ENCODE measurements at regions not wholly inside any gene's neighbourhood (a gene's known extent, or its start where the extent isn't known, plus 50 kb on each side); places are given as distances from the start of the nearest gene placed in this dataset.

DNA sequence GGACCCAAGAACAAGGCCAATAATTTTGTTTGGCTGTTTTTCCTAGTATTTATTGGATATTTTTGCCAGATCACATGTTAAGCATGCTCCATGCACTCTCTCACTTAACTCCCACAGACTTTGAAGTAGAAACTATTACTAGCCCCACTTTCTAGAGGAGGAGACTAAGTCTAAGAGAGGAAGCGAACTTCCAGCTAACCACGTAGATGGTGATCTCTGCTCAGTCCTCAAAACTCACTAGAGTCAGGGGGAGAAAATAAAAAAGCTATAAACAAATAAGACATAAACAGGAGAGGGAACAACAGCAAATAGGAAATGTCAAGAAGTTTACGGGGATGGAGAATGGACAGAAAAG lies 481.0 kb upstream of the PROK2 start:
- no peak overlapping the region for H4K8ac ChIP-seq (ENCODE audit: low read depth, low read length)
- no peak overlapping the region for H2BK12ac ChIP-seq (ENCODE audit: low read length)
- no peak overlapping the region for H3K18ac ChIP-seq (ENCODE audit: low read length)
- no peak overlapping the region for H3K27ac ChIP-seq (replicated peaks; ENCODE audit: low read length)
- peaks cover 9 to 14% of the 10 kb centered on the region in 2 donors for H3K4me1 ChIP-seq (ENCODE audit: control insufficient read depth in 2 of 2, insufficient read depth in 1 of 2, low read depth in 1 of 2, low read length in 2 of 2)
- H4K91ac ChIP-seq (ENCODE audit: low read depth, low read length, poor library complexity) = no peak overlapping the region
- H2AK5ac ChIP-seq (ENCODE audit: low read depth, low read length) = no peak overlapping the region
- no peaks in the 10 kb centered on the region for H3K36me3 ChIP-seq (replicated peaks in 1 of 2; ENCODE audit: control insufficient read depth in 2 of 2, insufficient read depth in 2 of 2, low read length in 2 of 2)
- no peak overlapping the region for H3K4ac ChIP-seq (ENCODE audit: low read length)
- no peak overlapping the region for H2BK15ac ChIP-seq (ENCODE audit: low read length)
- no peak overlapping the region for H2BK5ac ChIP-seq (ENCODE audit: low read length)
- no peak overlapping the region for H3K9ac ChIP-seq (ENCODE audit: low read depth, low read length, poor library complexity)
- H3K4me3 ChIP-seq (ENCODE audit: low read length in 2 of 2) = no peak overlapping the region
- H3K14ac ChIP-seq (ENCODE audit: low read length) = no peak overlapping the region
- no CpG with 5 or more reads among the region's 3 CpGs for WGBS, 2 donors (ENCODE audit: extremely low coverage in 2 of 2, insufficient read length in 2 of 2, insufficient replicate concordance in 1 of 2)
- no peak overlapping the region for H3K4me2 ChIP-seq (ENCODE audit: insufficient read depth, low read length, poor library complexity, severe bottlenecking)
- H3K23ac ChIP-seq (ENCODE audit: low read depth, low read length, poor library complexity) = no peak overlapping the region
- peaks cover 0 to 3% (median 0%) of the 10 kb centered on the region in 3 experiments for H3K27me3 ChIP-seq (ENCODE audit: control insufficient read depth in 3 of 3, insufficient read depth in 3 of 3, low read depth in 1 of 3, low read length in 3 of 3)
- no peak overlapping the region for H2BK120ac ChIP-seq (ENCODE audit: low read depth, low read length)
- H2AFZ ChIP-seq (ENCODE audit: low read length) = no peak overlapping the region
- no peak for DNase-seq (ENCODE audit: low spot score)
- no peaks in the 10 kb centered on the region for H3K79me1 ChIP-seq (ENCODE audit: low read depth, low read length)
- no peaks in the 10 kb centered on the region for H3K9me3 ChIP-seq (replicated peaks in 1 of 2; ENCODE audit: control insufficient read depth in 2 of 2, insufficient read depth in 1 of 2, low read depth in 1 of 2, low read length in 2 of 2)

DNA sequence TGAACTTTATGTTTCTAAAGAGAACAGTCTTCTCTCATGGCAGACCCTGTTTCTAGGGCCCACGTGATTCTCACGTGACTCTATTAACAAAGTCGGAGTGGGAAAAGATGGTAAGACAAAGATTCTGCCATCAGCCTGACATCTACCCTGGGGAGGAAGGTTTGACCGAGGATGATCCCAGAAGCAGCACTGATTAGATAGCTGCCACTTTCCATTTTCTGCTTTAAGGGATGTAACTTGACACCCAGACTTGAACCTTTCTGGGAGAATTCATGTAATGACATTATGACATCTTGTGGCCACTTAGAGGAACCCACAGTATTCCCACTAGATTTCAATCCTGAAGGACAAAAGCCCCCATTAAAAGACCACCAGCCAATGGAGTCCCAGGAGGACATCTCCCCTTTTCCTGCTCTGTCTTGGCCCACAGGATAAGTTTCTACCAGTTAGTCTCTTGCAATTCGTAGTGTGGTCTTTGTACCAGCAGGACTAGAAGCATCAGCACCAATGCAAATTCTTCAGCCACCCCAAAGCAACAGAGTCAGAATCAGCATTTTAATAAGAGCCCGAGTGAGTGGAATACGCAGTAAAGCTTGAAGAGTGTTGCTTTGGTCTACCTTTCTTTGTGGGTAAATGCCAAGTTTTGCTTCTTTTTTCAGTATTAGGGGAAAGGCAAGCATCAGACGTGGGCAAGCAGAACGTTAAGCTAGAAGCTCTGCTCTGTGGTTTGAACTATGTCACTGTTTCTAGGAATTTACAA lies 480.5 kb upstream of the PROK2 start:
- Histone ChIP-seq H3K9ac (ENCODE audit: low read depth, low read length, poor library complexity) (no peak overlapping the region), H3K4me1 (ENCODE audit: control insufficient read depth in 2 of 2, insufficient read depth in 1 of 2, low read depth in 1 of 2, low read length in 2 of 2) (peaks cover 9 to 14% of the 10 kb centered on the region in 2 donors), H3K79me1 (ENCODE audit: low read depth, low read length) (no peaks in the 10 kb centered on the region), H3K4me3 (ENCODE audit: low read length in 2 of 2) (no peak overlapping the region), H3K9me3 (replicated peaks in 1 of 2; ENCODE audit: control insufficient read depth in 2 of 2, insufficient read depth in 1 of 2, low read depth in 1 of 2, low read length in 2 of 2) (no peaks in the 10 kb centered on the region), H2BK120ac (ENCODE audit: low read depth, low read length) (no peak overlapping the region), H2BK15ac (ENCODE audit: low read length) (no peak overlapping the region), H3K18ac (ENCODE audit: low read length) (no peak overlapping the region), H3K23ac (ENCODE audit: low read depth, low read length, poor library complexity) (no peak overlapping the region), H3K4me2 (ENCODE audit: insufficient read depth, low read length, poor library complexity, severe bottlenecking) (no peak overlapping the region), H2BK12ac (ENCODE audit: low read length) (no peak overlapping the region), H4K91ac (ENCODE audit: low read depth, low read length, poor library complexity) (no peak overlapping the region), H4K8ac (ENCODE audit: low read depth, low read length) (no peak overlapping the region), H2AK5ac (ENCODE audit: low read depth, low read length) (no peak overlapping the region), H3K27ac (replicated peaks; ENCODE audit: low read length) (no peak overlapping the region), H2AFZ (ENCODE audit: low read length) (no peak overlapping the region), H3K14ac (ENCODE audit: low read length) (no peak overlapping the region), H3K4ac (ENCODE audit: low read length) (no peak overlapping the region), H3K36me3 (replicated peaks in 1 of 2; ENCODE audit: control insufficient read depth in 2 of 2, insufficient read depth in 2 of 2, low read length in 2 of 2) (no peaks in the 10 kb centered on the region), H3K27me3 (ENCODE audit: control insufficient read depth in 3 of 3, insufficient read depth in 3 of 3, low read depth in 1 of 3, low read length in 3 of 3) (peaks cover 0 to 3% (median 0%) of the 10 kb centered on the region in 3 experiments), H2BK5ac (ENCODE audit: low read length) (no peak overlapping the region)
- no peak for DNase-seq (ENCODE audit: low spot score)
- WGBS, 2 donors (ENCODE audit: extremely low coverage in 2 of 2, insufficient read length in 2 of 2, insufficient replicate concordance in 1 of 2) = no CpG with 5 or more reads among the region's 9 CpGs

DNA sequence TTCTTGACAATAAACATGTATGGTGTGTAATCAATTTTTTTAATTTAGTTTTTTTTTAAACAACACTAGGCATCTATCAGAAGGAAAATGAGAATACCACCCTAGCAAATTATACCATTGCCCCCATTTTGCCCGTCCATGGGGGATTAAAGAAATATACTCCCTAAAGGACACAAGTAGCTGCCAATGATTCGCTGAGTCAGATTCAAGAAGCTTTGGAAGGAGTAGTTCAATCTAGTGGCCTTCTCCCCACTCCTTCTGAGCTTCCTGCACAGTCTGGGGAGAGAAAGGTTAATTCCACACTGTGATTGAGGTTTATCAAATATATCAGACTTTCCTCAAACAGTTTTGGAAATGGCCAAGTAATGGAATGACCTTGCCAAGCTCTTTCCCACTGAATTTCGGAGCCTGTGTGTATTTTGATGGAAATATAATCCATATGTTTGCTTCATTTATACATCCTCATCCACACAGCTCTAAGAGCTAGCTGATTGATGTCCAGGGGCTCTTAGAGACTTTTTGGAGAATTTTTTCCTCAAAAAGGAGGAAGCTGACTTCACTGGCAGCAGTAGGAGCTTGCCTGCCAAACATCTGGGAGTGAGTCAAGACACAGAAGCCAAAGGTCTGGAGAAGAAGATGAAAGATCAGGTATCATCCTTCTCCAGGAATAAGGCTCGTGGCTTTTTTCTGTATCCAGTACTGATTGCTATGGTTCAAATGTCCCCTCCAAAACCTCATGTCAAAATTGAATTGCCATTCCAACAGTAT lies 478.5 kb upstream of the PROK2 start:
- Histone ChIP-seq H3K18ac (ENCODE audit: low read length) (no peak overlapping the region), H2BK12ac (ENCODE audit: low read length) (no peak overlapping the region), H3K4me2 (ENCODE audit: insufficient read depth, low read length, poor library complexity, severe bottlenecking) (no peak overlapping the region), H3K36me3 (replicated peaks in 1 of 2; ENCODE audit: control insufficient read depth in 2 of 2, insufficient read depth in 2 of 2, low read length in 2 of 2) (no peaks in the 10 kb centered on the region), H4K91ac (ENCODE audit: low read depth, low read length, poor library complexity) (no peak overlapping the region), H3K9ac (ENCODE audit: low read depth, low read length, poor library complexity) (no peak overlapping the region), H2AK5ac (ENCODE audit: low read depth, low read length) (no peak overlapping the region), H3K4me1 (ENCODE audit: control insufficient read depth in 2 of 2, insufficient read depth in 1 of 2, low read depth in 1 of 2, low read length in 2 of 2) (peaks cover 4 to 8% of the 10 kb centered on the region in 2 donors), H3K4me3 (ENCODE audit: low read length in 2 of 2) (no peak overlapping the region), H3K23ac (ENCODE audit: low read depth, low read length, poor library complexity) (no peak overlapping the region), H3K9me3 (replicated peaks in 1 of 2; ENCODE audit: control insufficient read depth in 2 of 2, insufficient read depth in 1 of 2, low read depth in 1 of 2, low read length in 2 of 2) (no peaks in the 10 kb centered on the region), H2BK120ac (ENCODE audit: low read depth, low read length) (no peak overlapping the region), H3K4ac (ENCODE audit: low read length) (no peak overlapping the region), H3K27me3 (ENCODE audit: control insufficient read depth in 3 of 3, insufficient read depth in 3 of 3, low read depth in 1 of 3, low read length in 3 of 3) (peaks cover 0 to 6% (median 0%) of the 10 kb centered on the region in 3 experiments), H4K8ac (ENCODE audit: low read depth, low read length) (no peak overlapping the region), H2AFZ (ENCODE audit: low read length) (no peak overlapping the region), H3K14ac (ENCODE audit: low read length) (no peak overlapping the region), H3K79me1 (ENCODE audit: low read depth, low read length) (no peaks in the 10 kb centered on the region), H3K27ac (replicated peaks; ENCODE audit: low read length) (no peak overlapping the region), H2BK5ac (ENCODE audit: low read length) (no peak overlapping the region), H2BK15ac (ENCODE audit: low read length) (no peak overlapping the region)
- no peak for DNase-seq (ENCODE audit: low spot score)
- no CpG with 5 or more reads among the region's 4 CpGs for WGBS, 2 donors (ENCODE audit: extremely low coverage in 2 of 2, insufficient read length in 2 of 2, insufficient replicate concordance in 1 of 2)

DNA sequence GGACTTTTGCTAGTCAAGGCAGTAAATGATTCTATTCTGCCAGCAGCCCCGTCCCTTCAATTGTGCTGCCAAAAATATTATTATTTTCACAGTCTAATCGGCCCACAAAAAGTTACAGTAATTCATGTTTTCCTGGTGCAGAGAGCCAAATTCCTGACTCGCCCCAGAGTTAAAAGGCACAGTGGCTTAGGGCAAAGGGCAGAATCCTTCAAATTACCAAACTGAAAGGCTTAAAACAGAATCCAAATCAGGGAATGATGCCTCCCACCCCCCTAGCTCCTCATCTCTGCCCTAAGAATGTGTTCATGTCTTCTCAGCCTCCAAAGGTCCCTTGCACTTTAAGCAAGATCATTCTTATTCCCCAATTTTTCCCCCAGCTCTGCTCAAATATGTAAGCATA lies 477.8 kb upstream of the PROK2 start:
- no peak overlapping the region for H2AFZ ChIP-seq (ENCODE audit: low read length)
- H4K8ac ChIP-seq (ENCODE audit: low read depth, low read length) = no peak overlapping the region
- peaks cover 10% of the 10 kb centered on the region in 2 donors for H3K4me1 ChIP-seq (ENCODE audit: control insufficient read depth in 2 of 2, insufficient read depth in 1 of 2, low read depth in 1 of 2, low read length in 2 of 2)
- no peak overlapping the region for H3K9ac ChIP-seq (ENCODE audit: low read depth, low read length, poor library complexity)
- H4K91ac ChIP-seq (ENCODE audit: low read depth, low read length, poor library complexity) = no peak overlapping the region
- no peak overlapping the region for H3K4me3 ChIP-seq (ENCODE audit: low read length in 2 of 2)
- no peak overlapping the region for H3K23ac ChIP-seq (ENCODE audit: low read depth, low read length, poor library complexity)
- no peak overlapping the region for H2AK5ac ChIP-seq (ENCODE audit: low read depth, low read length)
- H2BK12ac ChIP-seq (ENCODE audit: low read length) = no peak overlapping the region
- no CpG with 5 or more reads among the region's 3 CpGs for WGBS, 2 donors (ENCODE audit: extremely low coverage in 2 of 2, insufficient read length in 2 of 2, insufficient replicate concordance in 1 of 2)
- H3K4ac ChIP-seq (ENCODE audit: low read length) = no peak overlapping the region
- no peak overlapping the region for H3K18ac ChIP-seq (ENCODE audit: low read length)
- no peak overlapping the region for H3K14ac ChIP-seq (ENCODE audit: low read length)
- H2BK120ac ChIP-seq (ENCODE audit: low read depth, low read length) = no peak overlapping the region
- peaks cover 0 to 6% (median 0%) of the 10 kb centered on the region in 3 experiments for H3K27me3 ChIP-seq (ENCODE audit: control insufficient read depth in 3 of 3, insufficient read depth in 3 of 3, low read depth in 1 of 3, low read length in 3 of 3)
- H2BK5ac ChIP-seq (ENCODE audit: low read length) = no peak overlapping the region
- H3K79me1 ChIP-seq (ENCODE audit: low read depth, low read length) = no peaks in the 10 kb centered on the region
- no peak overlapping the region for H3K4me2 ChIP-seq (ENCODE audit: insufficient read depth, low read length, poor library complexity, severe bottlenecking)
- H3K9me3 ChIP-seq (replicated peaks in 1 of 2; ENCODE audit: control insufficient read depth in 2 of 2, insufficient read depth in 1 of 2, low read depth in 1 of 2, low read length in 2 of 2) = no peaks in the 10 kb centered on the region
- no peak overlapping the region for H2BK15ac ChIP-seq (ENCODE audit: low read length)
- no peaks in the 10 kb centered on the region for H3K36me3 ChIP-seq (replicated peaks in 1 of 2; ENCODE audit: control insufficient read depth in 2 of 2, insufficient read depth in 2 of 2, low read length in 2 of 2)
- no peak for DNase-seq (ENCODE audit: low spot score)
- no peak overlapping the region for H3K27ac ChIP-seq (replicated peaks; ENCODE audit: low read length)

Data from neuronal stem cell (in vitro differentiated cells).